ENCODE measurements at regions not wholly inside any gene's neighbourhood (a gene's known extent, or its start where the extent isn't known, plus 50 kb on each side); places are given as distances from the start of the nearest gene placed in this dataset.

GRCh38 chr14:34103176-34103575, 152.3 kb upstream of the EGLN3 start:
- H3K27me3 ChIP-seq (ENCODE audit: insufficient read depth, low read length) = peaks cover 39% of the 10 kb centered on the region

GRCh38 chr14:34099635-34100034, 148.8 kb upstream of the EGLN3 start:
- Histone ChIP-seq H3K27me3 (ENCODE audit: insufficient read depth, low read length) (peaks cover 17% of the 10 kb centered on the region; the same call in 1 of the 2 replicates), H3K79me2 (ENCODE audit: control insufficient read depth, insufficient read depth, low read length, unreplicated experiment) (no peaks in the 10 kb centered on the region), H3K4me3 (ENCODE audit: low read depth, low read length) (no peak overlapping the region), H3K4me1 (ENCODE audit: control insufficient read depth, insufficient read depth, low read length, unreplicated experiment) (no peaks in the 10 kb centered on the region), H2AFZ (ENCODE audit: low read length, unreplicated experiment) (no peak overlapping the region), H3K36me3 (ENCODE audit: insufficient read depth, low read length) (no peaks in the 10 kb centered on the region), H3K27ac (ENCODE audit: low read depth, low read length) (no peak overlapping the region)

More at GRCh38 chr14:34103176-34103575, 152.3 kb upstream of the EGLN3 start:
- Histone ChIP-seq H3K36me3 (ENCODE audit: insufficient read depth, low read length) (no peaks in the 10 kb centered on the region), H3K27ac (ENCODE audit: low read depth, low read length) (no peak overlapping the region), H3K4me3 (ENCODE audit: low read depth, low read length) (no peak overlapping the region), H2AFZ (ENCODE audit: low read length, unreplicated experiment) (no peak overlapping the region), H3K79me2 (ENCODE audit: control insufficient read depth, insufficient read depth, low read length, unreplicated experiment) (no peaks in the 10 kb centered on the region), H3K4me1 (ENCODE audit: control insufficient read depth, insufficient read depth, low read length, unreplicated experiment) (no peaks in the 10 kb centered on the region)

- no peak overlapping the region for H3K4me3 ChIP-seq (ENCODE audit: low read depth, low read length)
- no peaks in the 10 kb centered on the region for H3K4me1 ChIP-seq (ENCODE audit: control insufficient read depth, insufficient read depth, low read length, unreplicated experiment)
- H3K79me2 ChIP-seq (ENCODE audit: control insufficient read depth, insufficient read depth, low read length, unreplicated experiment) = no peaks in the 10 kb centered on the region
- no peak overlapping the region for H2AFZ ChIP-seq (ENCODE audit: low read length, unreplicated experiment)
- H3K27ac ChIP-seq (ENCODE audit: low read depth, low read length) = no peak overlapping the region
- peaks cover 14% of the 10 kb centered on the region; the same call in 1 of the 2 replicates for H3K27me3 ChIP-seq (ENCODE audit: insufficient read depth, low read length)
- H3K36me3 ChIP-seq (ENCODE audit: insufficient read depth, low read length) = no peaks in the 10 kb centered on the region
Observed at GRCh38 chr14:34098985-34099349, 148.1 kb upstream of the EGLN3 start.

DNA sequence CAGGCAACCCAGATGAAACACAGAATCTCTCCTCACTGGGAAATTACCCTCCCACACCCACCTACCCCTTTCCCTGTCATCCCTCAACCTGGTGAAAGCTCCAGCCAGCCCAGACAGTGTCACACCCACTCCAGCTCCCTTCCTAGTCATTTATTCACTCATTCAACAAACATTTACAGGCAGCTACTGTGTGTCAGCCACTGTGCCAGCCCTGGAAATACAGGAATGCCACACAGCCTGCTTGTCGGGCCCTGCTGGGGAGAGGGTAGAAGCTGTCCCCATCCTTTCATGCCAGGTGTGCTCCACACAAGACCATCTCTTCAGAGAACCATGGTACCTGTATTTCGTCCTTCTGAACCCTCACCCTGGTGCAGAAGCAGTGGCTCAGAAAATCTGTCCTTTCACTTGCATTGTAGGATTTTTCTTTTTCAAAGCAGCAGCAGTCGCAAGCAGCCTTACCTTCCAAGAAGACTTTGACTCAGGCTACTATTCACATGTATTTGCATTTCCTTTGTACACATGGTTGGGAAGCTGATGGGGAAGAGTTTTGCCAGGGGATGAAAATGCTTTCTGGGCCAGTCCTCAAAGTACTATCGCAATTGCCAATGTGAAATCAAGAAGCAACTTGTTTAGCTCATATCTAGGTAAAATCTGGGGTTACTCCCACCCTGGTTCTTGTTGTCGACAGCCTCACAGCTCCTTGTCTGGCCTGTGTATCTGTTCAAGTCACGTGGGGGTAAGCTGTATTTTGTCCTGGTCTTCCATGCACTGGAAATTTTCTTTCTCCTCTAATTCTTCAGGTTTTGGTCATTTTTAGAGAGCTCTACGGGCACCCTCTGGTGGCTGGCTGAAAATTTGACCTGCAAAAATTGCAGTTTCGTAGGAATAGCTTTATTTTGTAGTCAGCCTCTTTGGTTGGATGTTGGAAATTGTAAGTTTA, 147.4 kb upstream of the EGLN3 start:
- Histone ChIP-seq H3K27me3 (ENCODE audit: insufficient read depth, low read length) (peaks cover 14% of the 10 kb centered on the region; the same call in 1 of the 2 replicates), H3K4me3 (ENCODE audit: low read depth, low read length) (no peak overlapping the region), H3K4me1 (ENCODE audit: control insufficient read depth, insufficient read depth, low read length, unreplicated experiment) (no peaks in the 10 kb centered on the region), H2AFZ (ENCODE audit: low read length, unreplicated experiment) (no peak overlapping the region), H3K27ac (ENCODE audit: low read depth, low read length) (no peak overlapping the region), H3K36me3 (ENCODE audit: insufficient read depth, low read length) (no peaks in the 10 kb centered on the region), H3K79me2 (ENCODE audit: control insufficient read depth, insufficient read depth, low read length, unreplicated experiment) (no peaks in the 10 kb centered on the region)

- H3K27me3 ChIP-seq (ENCODE audit: insufficient read depth, low read length) = peaks cover 14% of the 10 kb centered on the region; the same call in 1 of the 2 replicates
- no peak overlapping the region for H2AFZ ChIP-seq (ENCODE audit: low read length, unreplicated experiment)
- no peaks in the 10 kb centered on the region for H3K79me2 ChIP-seq (ENCODE audit: control insufficient read depth, insufficient read depth, low read length, unreplicated experiment)
- no peak overlapping the region for H3K27ac ChIP-seq (ENCODE audit: low read depth, low read length)
- H3K36me3 ChIP-seq (ENCODE audit: insufficient read depth, low read length) = no peaks in the 10 kb centered on the region
- no peaks in the 10 kb centered on the region for H3K4me1 ChIP-seq (ENCODE audit: control insufficient read depth, insufficient read depth, low read length, unreplicated experiment)
- no peak overlapping the region for H3K4me3 ChIP-seq (ENCODE audit: low read depth, low read length)
Observed at GRCh38 chr14:34097644-34098043, 146.8 kb upstream of the EGLN3 start.

- H3K27ac ChIP-seq (ENCODE audit: low read depth, low read length) = no peak overlapping the region
- H3K36me3 ChIP-seq (ENCODE audit: insufficient read depth, low read length) = no peaks in the 10 kb centered on the region
- H3K27me3 ChIP-seq (ENCODE audit: insufficient read depth, low read length) = peaks cover 26% of the 10 kb centered on the region
- H3K4me1 ChIP-seq (ENCODE audit: control insufficient read depth, insufficient read depth, low read length, unreplicated experiment) = no peaks in the 10 kb centered on the region
- no peak overlapping the region for H3K4me3 ChIP-seq (ENCODE audit: low read depth, low read length)
- H3K79me2 ChIP-seq (ENCODE audit: control insufficient read depth, insufficient read depth, low read length, unreplicated experiment) = no peaks in the 10 kb centered on the region
- no peak overlapping the region for H2AFZ ChIP-seq (ENCODE audit: low read length, unreplicated experiment)
Observed at GRCh38 chr14:34094384-34094783, 143.5 kb upstream of the EGLN3 start.

DNA sequence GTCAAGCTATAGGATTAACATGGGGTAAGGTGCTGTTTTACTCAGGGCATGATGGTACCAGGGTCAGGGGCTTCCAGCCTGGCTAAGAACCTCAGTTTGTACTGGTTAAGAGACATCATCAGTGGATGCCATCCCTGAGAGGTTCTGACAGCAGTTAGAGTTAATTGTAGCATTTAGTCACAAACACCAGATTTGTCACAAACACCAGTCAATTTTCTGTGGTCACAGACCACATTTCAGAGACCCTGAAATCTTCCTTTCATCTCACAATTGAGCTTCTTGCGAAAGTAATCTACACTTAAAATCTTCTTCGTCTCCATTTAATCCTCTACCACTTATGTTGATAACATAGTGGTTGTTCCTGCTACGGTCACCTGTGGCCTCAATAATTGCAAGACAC, 143.0 kb upstream of the EGLN3 start:
- Histone ChIP-seq H3K36me3 (ENCODE audit: insufficient read depth, low read length) (no peaks in the 10 kb centered on the region), H2AFZ (ENCODE audit: low read length, unreplicated experiment) (no peak overlapping the region), H3K79me2 (ENCODE audit: control insufficient read depth, insufficient read depth, low read length, unreplicated experiment) (no peaks in the 10 kb centered on the region), H3K27me3 (ENCODE audit: insufficient read depth, low read length) (peaks cover 31% of the 10 kb centered on the region), H3K4me3 (ENCODE audit: low read depth, low read length) (no peak overlapping the region), H3K27ac (ENCODE audit: low read depth, low read length) (no peak overlapping the region), H3K4me1 (ENCODE audit: control insufficient read depth, insufficient read depth, low read length, unreplicated experiment) (no peaks in the 10 kb centered on the region)

DNA sequence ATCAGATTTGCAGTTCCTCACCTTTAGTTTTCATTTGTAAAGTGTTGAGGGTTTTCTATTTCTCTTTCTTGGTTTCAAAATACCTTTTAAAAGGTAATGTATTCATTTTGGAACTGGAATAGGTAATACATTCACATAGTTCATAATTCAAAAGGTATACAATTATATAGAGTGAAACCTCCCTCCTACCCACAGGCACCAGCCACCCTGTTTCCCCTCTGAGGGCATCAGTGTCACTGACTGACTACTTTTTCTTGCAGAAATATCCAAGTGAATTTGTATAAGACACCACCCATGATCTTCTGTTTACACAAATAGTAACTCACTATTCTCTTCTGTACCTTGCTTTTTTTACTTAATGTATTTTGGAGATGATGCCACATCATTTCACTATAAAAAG, 139.6 kb upstream of the EGLN3 start:
- H3K36me3 ChIP-seq (ENCODE audit: insufficient read depth, low read length) = no peaks in the 10 kb centered on the region
- H3K79me2 ChIP-seq (ENCODE audit: control insufficient read depth, insufficient read depth, low read length, unreplicated experiment) = no peaks in the 10 kb centered on the region
- no peak overlapping the region for H3K4me3 ChIP-seq (ENCODE audit: low read depth, low read length)
- no peak overlapping the region for H3K27ac ChIP-seq (ENCODE audit: low read depth, low read length)
- no peaks in the 10 kb centered on the region for H3K4me1 ChIP-seq (ENCODE audit: control insufficient read depth, insufficient read depth, low read length, unreplicated experiment)
- H3K27me3 ChIP-seq (ENCODE audit: insufficient read depth, low read length) = peaks cover 48% of the 10 kb centered on the region
- H2AFZ ChIP-seq (ENCODE audit: low read length, unreplicated experiment) = no peak overlapping the region

GRCh38 chr14:34088914-34089313, 138.0 kb upstream of the EGLN3 start:
- Histone ChIP-seq H2AFZ (ENCODE audit: low read length, unreplicated experiment) (no peak overlapping the region), H3K79me2 (ENCODE audit: control insufficient read depth, insufficient read depth, low read length, unreplicated experiment) (no peaks in the 10 kb centered on the region), H3K36me3 (ENCODE audit: insufficient read depth, low read length) (no peaks in the 10 kb centered on the region), H3K27ac (ENCODE audit: low read depth, low read length) (no peak overlapping the region), H3K4me1 (ENCODE audit: control insufficient read depth, insufficient read depth, low read length, unreplicated experiment) (no peaks in the 10 kb centered on the region), H3K27me3 (ENCODE audit: insufficient read depth, low read length) (peaks cover 53% of the 10 kb centered on the region), H3K4me3 (ENCODE audit: low read depth, low read length) (no peak overlapping the region)

DNA sequence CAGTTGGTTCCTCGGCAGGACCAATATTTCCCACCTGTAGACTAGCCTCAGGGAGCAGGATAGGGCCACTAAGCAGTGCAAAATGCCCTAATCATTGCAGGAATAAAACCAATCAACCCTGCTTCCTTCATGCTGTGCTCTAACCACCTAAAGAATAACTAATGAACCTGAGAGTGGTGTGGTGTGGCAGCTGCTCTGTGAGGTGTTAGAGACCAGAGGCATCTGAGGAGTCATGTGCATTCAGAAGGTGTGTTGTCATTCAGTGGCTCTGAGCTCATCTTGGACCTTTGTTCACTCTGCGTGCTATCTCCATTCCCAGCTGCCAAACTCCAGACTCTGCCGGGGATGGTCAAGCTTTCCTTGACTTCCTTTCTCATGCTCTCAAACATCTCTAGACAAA, 136.7 kb upstream of the EGLN3 start:
- no peaks in the 10 kb centered on the region for H3K79me2 ChIP-seq (ENCODE audit: control insufficient read depth, insufficient read depth, low read length, unreplicated experiment)
- no peak overlapping the region for H2AFZ ChIP-seq (ENCODE audit: low read length, unreplicated experiment)
- H3K27ac ChIP-seq (ENCODE audit: low read depth, low read length) = no peak overlapping the region
- no peaks in the 10 kb centered on the region for H3K36me3 ChIP-seq (ENCODE audit: insufficient read depth, low read length)
- no peaks in the 10 kb centered on the region for H3K4me1 ChIP-seq (ENCODE audit: control insufficient read depth, insufficient read depth, low read length, unreplicated experiment)
- peaks cover 60% of the 10 kb centered on the region for H3K27me3 ChIP-seq (ENCODE audit: insufficient read depth, low read length)
- no peak overlapping the region for H3K4me3 ChIP-seq (ENCODE audit: low read depth, low read length)

- Histone ChIP-seq H3K4me1 (ENCODE audit: control insufficient read depth, insufficient read depth, low read length, unreplicated experiment) (peaks cover 11% of the 10 kb centered on the region), H3K27me3 (ENCODE audit: insufficient read depth, low read length) (peaks cover 60% of the 10 kb centered on the region), H3K27ac (ENCODE audit: low read depth, low read length) (no peak overlapping the region), H3K36me3 (ENCODE audit: insufficient read depth, low read length) (no peaks in the 10 kb centered on the region), H3K4me3 (ENCODE audit: low read depth, low read length) (no peak overlapping the region), H2AFZ (ENCODE audit: low read length, unreplicated experiment) (no peak overlapping the region), H3K79me2 (ENCODE audit: control insufficient read depth, insufficient read depth, low read length, unreplicated experiment) (no peaks in the 10 kb centered on the region)
Observed at GRCh38 chr14:34086223-34086757, 135.4 kb upstream of the EGLN3 start.

Data from ACC112 (cell line).